Sigmoid colon (tissue), 4 donors: ENCODE measurements at regions not wholly inside any gene's neighbourhood (a gene's known extent, or its start where the extent isn't known, plus 50 kb on each side); places are given as distances from the start of the nearest gene placed in this dataset.

Experiments
- CTCF ChIP-seq, 4 experiments: fragments of 450-650 bp in 3 of 4; fragments of 200-600 bp in 1 of 4; IDR thresholded peaks; one replicate each; pipeline ENCODE4 v1.5.1; 2016 to 2019; ENCODE audit warnings: antibody characterized with exemption in 4 of 4, mild to moderate bottlenecking in 3 of 4, moderate library complexity in 2 of 4
- EP300 ChIP-seq, 4 donors: sonication (generic); formaldehyde crosslinking; IDR thresholded peaks; one replicate each; pipeline ENCODE4 v1.6.1; 2017; ENCODE audit warnings: antibody characterized with exemption in 4 of 4
- POLR2A ChIP-seq, 2 donors: fragments of 450-650 bp; IDR thresholded peaks; one replicate each; pipeline ENCODE4 v1.6.1; 2016; ENCODE audit warnings: antibody characterized with exemption in 2 of 2, mild to moderate bottlenecking in 2 of 2, moderate library complexity in 2 of 2
- POLR2AphosphoS5 ChIP-seq, 4 donors: sonication (generic); formaldehyde crosslinking; IDR thresholded peaks; one replicate each; pipeline ENCODE4 v1.6.1; 2017; ENCODE audit warnings: antibody characterized with exemption in 4 of 4

- TF ChIP-seq POLR2A (IDR thresholded peaks at IDR 0.05) (no peak), CTCF (IDR thresholded peaks at IDR 0.05) (no peak), EP300 (IDR thresholded peaks at IDR 0.05) (no peak), POLR2AphosphoS5 (IDR thresholded peaks at IDR 0.05) (no peak)
Measured at GRCh38 chr14:43903209-43903608, 603.9 kb downstream of the FSCB start.
